Right cardiac atrium (tissue), 5 donors: ENCODE measurements at regions not wholly inside any gene's neighbourhood (a gene's known extent, or its start where the extent isn't known, plus 50 kb on each side); places are given as distances from the start of the nearest gene placed in this dataset.

Experiments used
- ATAC-seq, 2 donors: fragments of 200-7000 bp; cut with Tn5 transposase; one replicate each; pipeline versions ENCODE4 v1.8.0 to v1.9.1; 2020; ENCODE audit warnings: moderate library complexity in 2 of 2, mild to moderate bottlenecking in 1 of 2
- DNase-seq, 3 donors: peaks; one replicate each; pipeline ENCODE4 v3.0.0-alpha.2; 2020
- H3K27ac ChIP-seq: one replicate; pipeline ENCODE4 v1.5.1; 2013; ENCODE audit warnings: mild to moderate bottlenecking, low read length, control low read depth, moderate library complexity
- H3K27me3 ChIP-seq: one replicate; pipeline ENCODE4 v1.6.1; 2013; ENCODE audit not compliant: control insufficient read depth, insufficient read depth
- H3K4me1 ChIP-seq: one replicate; pipeline ENCODE4 v1.6.1; 2013; ENCODE audit warnings: low read length; ENCODE audit not compliant: control insufficient read depth, insufficient read depth
- H3K4me3 ChIP-seq: one replicate; pipeline ENCODE4 v1.5.1; 2013; ENCODE audit warnings: low read length, control low read depth
- H3K9me3 ChIP-seq: one replicate; pipeline ENCODE4 v1.6.1; 2013; ENCODE audit warnings: low read length; ENCODE audit not compliant: control insufficient read depth
- WGBS: extraction: QIAGEN DNeasy Blood & Tissue Kit; methylation state at CpG from one replicate; pipeline ENCODE4 v1.1.7; 2013; 5-methylcytosine and 5-hydroxymethylcytosine counted together
- intact Hi-C, 4 donors: fragments of 100-400 bp; cut with DNase I; formaldehyde crosslinking; loops; one replicate each; pipeline versions ENCODE4 v1.11.0 to v1.14.0; 2022 to 2023
- donor health status: healthy with polysubstance abuse.
- donor health status: DM: no; HTN: yes; CAD: no.
- donor health status: DM: no; HTN: no; CAD: no.
- donor health status: DM: no; HTN: yes; CAD: no; lungs with severe emphysema.
- donor health status: DM: yes; HTN: yes; CAD: no.

- DNase-seq (no peak), ATAC-seq (no peak)
- H3K27ac ChIP-seq: no peak overlapping the region
- WGBS: 77% methylated on average over 2 of the region's 2 CpGs
- intact Hi-C loops: no loop called here
- no peaks in the 10 kb centered on the region for H3K27me3 ChIP-seq
- H3K9me3 ChIP-seq: no peaks in the 10 kb centered on the region
- H3K4me3 ChIP-seq: no peak overlapping the region
- H3K4me1 ChIP-seq: no peaks in the 10 kb centered on the region
Observed at GRCh38 chr4:146998157-146998556, 52.5 kb upstream of the TTC29 start.

- ATAC-seq (no peak), DNase-seq (no peak)
- intact Hi-C loops: no loop called here
- H3K27me3 ChIP-seq: no peaks in the 10 kb centered on the region
- H3K4me1 ChIP-seq: no peaks in the 10 kb centered on the region
- WGBS: 73% methylated on average over 9 of the region's 9 CpGs
- H3K27ac ChIP-seq: no peak overlapping the region
- no peak overlapping the region for H3K4me3 ChIP-seq
- no peaks in the 10 kb centered on the region for H3K9me3 ChIP-seq
Observed at GRCh38 chr4:147003956-147004809, 58.5 kb upstream of the TTC29 start.

- Histone ChIP-seq H3K9me3 (no peaks in the 10 kb centered on the region), H3K27me3 (no peaks in the 10 kb centered on the region), H3K4me3 (no peak overlapping the region), H3K27ac (no peak overlapping the region), H3K4me1 (no peaks in the 10 kb centered on the region)
- no peak for ATAC-seq
- intact Hi-C loops: no loop called here
- DNase-seq: no peak
- WGBS: 79% methylated on average over 2 of the region's 2 CpGs
Observed at GRCh38 chr4:147006229-147006628, 60.6 kb upstream of the TTC29 start.

- DNase-seq: no peak
- intact Hi-C loops: loop anchor here in 1 of 4 donors (10.0 kb wide), 1 partner anchor 585 kb away; no protein-coding TSS in a partner anchor
- no peak overlapping the region for H3K27ac ChIP-seq
- 84% methylated on average over 4 of the region's 4 CpGs for WGBS
- H3K9me3 ChIP-seq: no peaks in the 10 kb centered on the region
- no peak overlapping the region for H3K4me3 ChIP-seq
- H3K4me1 ChIP-seq: no peaks in the 10 kb centered on the region
- H3K27me3 ChIP-seq: no peaks in the 10 kb centered on the region
- no peak for ATAC-seq
Observed at GRCh38 chr4:147009875-147010274, 64.2 kb upstream of the TTC29 start.

- DNase-seq (no peak), ATAC-seq (no peak)
- WGBS: 78% methylated on average over 8 of the region's 8 CpGs
- no peaks in the 10 kb centered on the region for H3K27me3 ChIP-seq
- intact Hi-C loops: loop anchor here in 1 of 4 donors (10.0 kb wide), 1 partner anchor 583 kb away; no protein-coding TSS in a partner anchor
- no peak overlapping the region for H3K27ac ChIP-seq
- no peaks in the 10 kb centered on the region for H3K9me3 ChIP-seq
- no peak overlapping the region for H3K4me3 ChIP-seq
- H3K4me1 ChIP-seq: no peaks in the 10 kb centered on the region
Observed at GRCh38 chr4:147011411-147011810, 65.7 kb upstream of the TTC29 start.

- ATAC-seq (no peak), DNase-seq (no peak)
- Histone ChIP-seq H3K9me3 (no peaks in the 10 kb centered on the region), H3K27ac (no peak overlapping the region), H3K4me1 (no peaks in the 10 kb centered on the region), H3K4me3 (no peak overlapping the region), H3K27me3 (no peaks in the 10 kb centered on the region)
- WGBS: 55% methylated on average over 5 of the region's 5 CpGs
- intact Hi-C loops: loop anchor here in 1 of 4 donors (10.0 kb wide), 1 partner anchor 583 kb away; no protein-coding TSS in a partner anchor
Observed at GRCh38 chr4:147012059-147012707, 66.5 kb upstream of the TTC29 start.

- Histone ChIP-seq H3K9me3 (no peaks in the 10 kb centered on the region), H3K4me1 (no peaks in the 10 kb centered on the region), H3K27ac (no peak overlapping the region), H3K27me3 (no peaks in the 10 kb centered on the region), H3K4me3 (no peak overlapping the region)
- intact Hi-C loops: loop anchor here in 3 of 4 donors (5.0 to 10.0 kb wide), 3 partner anchors 77 to 580 kb away; no protein-coding TSS in a partner anchor
- 85% methylated on average over 1 of the region's 1 CpG for WGBS
- DNase-seq (no peak), ATAC-seq (no peak)
Observed at GRCh38 chr4:147014946-147015345, 69.3 kb upstream of the TTC29 start.

GRCh38 chr4:147015491-147015890 is 69.8 kb upstream of the TTC29 start:
- H3K4me1 ChIP-seq: no peaks in the 10 kb centered on the region
- ATAC-seq (no peak), DNase-seq (no peak)
- intact Hi-C loops: loop anchor here in 3 of 4 donors (5.0 to 10.0 kb wide), 3 partner anchors 77 to 579 kb away; no protein-coding TSS in a partner anchor
- 41% methylated on average over 4 of the region's 4 CpGs for WGBS
- no peak overlapping the region for H3K27ac ChIP-seq
- no peaks in the 10 kb centered on the region for H3K9me3 ChIP-seq
- no peak overlapping the region for H3K4me3 ChIP-seq
- no peaks in the 10 kb centered on the region for H3K27me3 ChIP-seq

GRCh38 chr4:147017081-147017480 is 71.4 kb upstream of the TTC29 start:
- intact Hi-C loops: loop anchor here in 3 of 4 donors (5.0 to 10.0 kb wide), 3 partner anchors 75 to 578 kb away; no protein-coding TSS in a partner anchor
- 83% methylated on average over 5 of the region's 5 CpGs for WGBS
- Histone ChIP-seq H3K4me3 (no peak overlapping the region), H3K27ac (no peak overlapping the region), H3K27me3 (no peaks in the 10 kb centered on the region), H3K9me3 (no peaks in the 10 kb centered on the region), H3K4me1 (no peaks in the 10 kb centered on the region)
- DNase-seq (no peak), ATAC-seq (no peak)

- H3K4me3 ChIP-seq: no peak overlapping the region
- peak; percentile 42 to 85 (median 77) for DNase-seq
- intact Hi-C loops: loop anchor here (2.0 to 10.0 kb wide), 4 partner anchors 73 to 576 kb away; no protein-coding TSS in a partner anchor
- 58% methylated on average over 2 of the region's 2 CpGs for WGBS
- H3K27ac ChIP-seq: no peak overlapping the region
- H3K9me3 ChIP-seq: no peaks in the 10 kb centered on the region
- no peaks in the 10 kb centered on the region for H3K27me3 ChIP-seq
- no peaks in the 10 kb centered on the region for H3K4me1 ChIP-seq
- peak; percentile 81 to 86 for ATAC-seq
Observed at GRCh38 chr4:147019091-147019490, 73.4 kb upstream of the TTC29 start.

- ATAC-seq (no peak), DNase-seq (no peak)
- 85% methylated on average over 4 of the region's 4 CpGs for WGBS
- Histone ChIP-seq H3K27me3 (no peaks in the 10 kb centered on the region), H3K4me1 (no peaks in the 10 kb centered on the region), H3K27ac (no peak overlapping the region), H3K4me3 (no peak overlapping the region), H3K9me3 (no peaks in the 10 kb centered on the region)
- intact Hi-C loops: loop anchor here in 1 of 4 donors (10.0 kb wide), 1 partner anchor 574 kb away; no protein-coding TSS in a partner anchor
Observed at GRCh38 chr4:147020456-147020855, 74.8 kb upstream of the TTC29 start.
